ENCODE measurements at regions not wholly inside any gene's neighbourhood (a gene's known extent, or its start where the extent isn't known, plus 50 kb on each side); places are given as distances from the start of the nearest gene placed in this dataset.

DNA sequence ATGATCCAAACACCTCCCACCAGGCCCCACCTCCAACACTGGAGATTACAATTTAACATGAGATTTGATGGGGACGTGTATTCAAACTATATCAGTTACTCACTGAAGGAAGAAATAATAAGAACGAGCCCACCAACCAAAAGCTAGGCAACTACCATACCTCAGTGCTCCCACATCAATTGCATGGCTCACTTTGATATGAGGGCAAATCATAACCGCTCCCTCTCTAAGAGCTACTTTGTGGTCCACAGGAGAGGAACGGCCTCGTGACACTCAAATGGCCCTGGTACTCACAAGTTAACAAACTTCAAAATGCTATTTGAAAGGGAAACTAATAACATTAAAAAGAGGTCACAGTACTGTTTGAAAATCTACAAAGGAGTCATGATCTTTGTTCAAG is 170.7 kb upstream of the SLC7A11 start:
- no peak for TF ChIP-seq POLR2A (IDR thresholded peaks at IDR 0.05)
- TF ChIP-seq, protein P1, sequence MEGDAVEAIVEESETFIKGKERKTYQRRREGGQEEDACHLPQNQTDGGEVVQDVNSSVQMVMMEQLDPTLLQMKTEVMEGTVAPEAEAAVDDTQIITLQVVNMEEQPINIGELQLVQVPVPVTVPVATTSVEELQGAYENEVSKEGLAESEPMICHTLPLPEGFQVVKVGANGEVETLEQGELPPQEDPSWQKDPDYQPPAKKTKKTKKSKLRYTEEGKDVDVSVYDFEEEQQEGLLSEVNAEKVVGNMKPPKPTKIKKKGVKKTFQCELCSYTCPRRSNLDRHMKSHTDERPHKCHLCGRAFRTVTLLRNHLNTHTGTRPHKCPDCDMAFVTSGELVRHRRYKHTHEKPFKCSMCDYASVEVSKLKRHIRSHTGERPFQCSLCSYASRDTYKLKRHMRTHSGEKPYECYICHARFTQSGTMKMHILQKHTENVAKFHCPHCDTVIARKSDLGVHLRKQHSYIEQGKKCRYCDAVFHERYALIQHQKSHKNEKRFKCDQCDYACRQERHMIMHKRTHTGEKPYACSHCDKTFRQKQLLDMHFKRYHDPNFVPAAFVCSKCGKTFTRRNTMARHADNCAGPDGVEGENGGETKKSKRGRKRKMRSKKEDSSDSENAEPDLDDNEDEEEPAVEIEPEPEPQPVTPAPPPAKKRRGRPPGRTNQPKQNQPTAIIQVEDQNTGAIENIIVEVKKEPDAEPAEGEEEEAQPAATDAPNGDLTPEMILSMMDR (IDR thresholded peaks at IDR 0.05), result no peak

Data from esophagus squamous epithelium (tissue), 4 donors.